Gastroesophageal sphincter (tissue), 4 donors: ENCODE measurements at regions not wholly inside any gene's neighbourhood (a gene's known extent, or its start where the extent isn't known, plus 50 kb on each side); places are given as distances from the start of the nearest gene placed in this dataset.

Experiments used
- ATAC-seq: fragments of 150-250 bp; one replicate; pipeline ENCODE4 v1.9.1; 2016; ENCODE audit warnings: mild to moderate bottlenecking, moderate library complexity
- H3K27ac ChIP-seq, 4 donors: fragments of 200-600 bp; sonication (generic) in 3 of 4; 1 replicate in 3 of 4; 2 replicates in 1 of 4; pipeline ENCODE4 v1.5.1; 2016 to 2019
- H3K27me3 ChIP-seq: fragments of 200-600 bp; sonication (generic); one replicate; pipeline ENCODE4 v1.5.1; 2019
- H3K36me3 ChIP-seq, 2 donors: fragments of 200-600 bp; sonication (generic); one replicate each; pipeline ENCODE4 v1.5.1; 2019; ENCODE audit warnings: control low read depth in 1 of 2
- H3K4me1 ChIP-seq, 3 donors: fragments of 200-600 bp; sonication (generic); 1 replicate in 2 of 3; 2 replicates in 1 of 3; pipeline ENCODE4 v1.5.1; 2016 to 2019; ENCODE audit warnings: control low read depth in 2 of 3
- H3K4me3 ChIP-seq, 2 donors: fragments of 200-600 bp; sonication (generic); one replicate each; pipeline ENCODE4 v1.5.1; 2019; ENCODE audit warnings: mild to moderate bottlenecking in 1 of 2, moderate library complexity in 1 of 2
- H3K9me3 ChIP-seq, 3 donors: fragments of 200-600 bp; sonication (generic); one replicate each; pipeline ENCODE4 v1.5.1; 2017 to 2019; ENCODE audit warnings: control low read depth in 2 of 3
- CTCF ChIP-seq, 4 experiments: fragments of 200-600 bp in 2 of 4; fragments of 450-650 bp in 2 of 4; sonication (generic) in 1 of 4; IDR thresholded peaks; one replicate each; pipeline ENCODE4 v1.5.1; 2017 to 2019; ENCODE audit warnings: antibody characterized with exemption in 4 of 4, mild to moderate bottlenecking in 2 of 4, moderate library complexity in 2 of 4
- EP300 ChIP-seq: sonication (generic); formaldehyde crosslinking; IDR thresholded peaks from one replicate; pipeline ENCODE4 v1.6.1; 2017; ENCODE audit warnings: antibody characterized with exemption, mild to moderate bottlenecking
- POLR2A ChIP-seq, 2 donors: fragments of 450-650 bp; IDR thresholded peaks; one replicate each; pipeline ENCODE4 v1.6.1; 2017; ENCODE audit warnings: antibody characterized with exemption in 2 of 2, mild to moderate bottlenecking in 2 of 2, moderate library complexity in 1 of 2
- POLR2AphosphoS5 ChIP-seq: sonication (generic); formaldehyde crosslinking; IDR thresholded peaks from one replicate; pipeline ENCODE4 v1.6.1; 2017; ENCODE audit warnings: antibody characterized with exemption
- WGBS, 2 donors: methylation state at CpG; one replicate each; pipeline ENCODE4 v1.1.5; 2018; ENCODE audit warnings: low coverage in 1 of 2; 5-methylcytosine and 5-hydroxymethylcytosine counted together

- Histone ChIP-seq H3K27me3 (peaks cover 32% of the 10 kb centered on the region), H3K27ac (no peak overlapping the region), H3K36me3 (no peaks in the 10 kb centered on the region), H3K9me3 (no peaks in the 10 kb centered on the region), H3K4me3 (no peak overlapping the region), H3K4me1 (peaks cover 0 to 9% (median 3%) of the 10 kb centered on the region in 3 donors)
- no peak for ATAC-seq
- 84 to 88% methylated on average over 3 to 4 of the region's 14 CpGs for WGBS, 2 donors
- no peak for TF ChIP-seq EP300
- TF ChIP-seq CTCF (IDR thresholded peaks at IDR 0.05), result no peak
- no peak for TF ChIP-seq POLR2AphosphoS5
- no peak for TF ChIP-seq POLR2A (IDR thresholded peaks at IDR 0.05)
Observed at GRCh38 chr19:28887920-28888618, 324.9 kb downstream of the UQCRFS1 start.

GRCh38 chr19:28886708-28887107, 326.2 kb downstream of the UQCRFS1 start:
- Histone ChIP-seq H3K36me3 (no peaks in the 10 kb centered on the region), H3K27ac (no peak overlapping the region), H3K4me1 (peaks cover 0 to 14% (median 5%) of the 10 kb centered on the region in 3 donors), H3K9me3 (no peaks in the 10 kb centered on the region), H3K27me3 (peaks cover 32% of the 10 kb centered on the region), H3K4me3 (no peak overlapping the region)
- 27 to 58% methylated on average over 2 to 3 of the region's 3 CpGs for WGBS, 2 donors
- no peak for ATAC-seq
- TF ChIP-seq EP300 (no peak), CTCF (IDR thresholded peaks at IDR 0.05) (no peak), POLR2AphosphoS5 (no peak), POLR2A (IDR thresholded peaks at IDR 0.05) (no peak)

GRCh38 chr19:28885965-28886364, 327.0 kb downstream of the UQCRFS1 start:
- H3K36me3 ChIP-seq, result no peaks in the 10 kb centered on the region
- 70 to 89% methylated on average over 3 to 4 of the region's 4 CpGs for WGBS, 2 donors

GRCh38 chr19:28884786-28885476, 328.0 kb downstream of the UQCRFS1 start:
- Histone ChIP-seq H3K4me3 (no peak overlapping the region), H3K36me3 (no peaks in the 10 kb centered on the region), H3K27ac (no peak overlapping the region), H3K27me3 (peaks cover 32% of the 10 kb centered on the region), H3K4me1 (peaks cover 0 to 14% (median 5%) of the 10 kb centered on the region in 3 donors), H3K9me3 (no peaks in the 10 kb centered on the region)
- no peak for ATAC-seq
- TF ChIP-seq CTCF (IDR thresholded peaks at IDR 0.05) (no peak), POLR2AphosphoS5 (no peak), POLR2A (IDR thresholded peaks at IDR 0.05) (no peak), EP300 (no peak)
- WGBS, 2 donors, result 68 to 83% methylated on average over 6 to 9 of the region's 12 CpGs

More at GRCh38 chr19:28885965-28886364, 327.0 kb downstream of the UQCRFS1 start:
- Histone ChIP-seq H3K27me3 (peaks cover 32% of the 10 kb centered on the region), H3K4me1 (peaks cover 0 to 14% (median 5%) of the 10 kb centered on the region in 3 donors), H3K27ac (no peak overlapping the region), H3K4me3 (no peak overlapping the region), H3K9me3 (no peaks in the 10 kb centered on the region)
- TF ChIP-seq POLR2A (IDR thresholded peaks at IDR 0.05), result no peak
- TF ChIP-seq CTCF (IDR thresholded peaks at IDR 0.05), result no peak
- ATAC-seq, result no peak
